ENCODE measurements at regions not wholly inside any gene's neighbourhood (a gene's known extent, or its start where the extent isn't known, plus 50 kb on each side); places are given as distances from the start of the nearest gene placed in this dataset.

- Histone ChIP-seq H3K27me3 (replicated peaks; ENCODE audit: insufficient read depth, low read length) (no peaks in the 10 kb centered on the region), H3F3A (ENCODE audit: insufficient read depth, low read length) (no peaks in the 10 kb centered on the region), H3K36me3 (replicated peaks; ENCODE audit: insufficient read depth, low read length) (no peaks in the 10 kb centered on the region), H3K79me2 (ENCODE audit: low read length) (no peaks in the 10 kb centered on the region), H3K4me3 (ENCODE audit: low read length) (no peak overlapping the region), H3K9ac (ENCODE audit: low read length) (no peak overlapping the region), H4K20me1 (ENCODE audit: insufficient read depth, low read length) (no peaks in the 10 kb centered on the region), H3K4me2 (ENCODE audit: low read depth, low read length) (no peak overlapping the region), H3K27ac (ENCODE audit: low read length) (no peak overlapping the region), H3K9me3 (replicated peaks; ENCODE audit: insufficient read depth, low read length) (no peaks in the 10 kb centered on the region), H2AFZ (ENCODE audit: low read length) (no peak overlapping the region), H3K9me2 (replicated peaks; ENCODE audit: insufficient read depth, low read length) (no peaks in the 10 kb centered on the region), H3K4me1 (ENCODE audit: low read length) (no peaks in the 10 kb centered on the region)
- TF ChIP-seq EZH2phosphoT487 (IDR thresholded peaks at IDR 0.05; ENCODE audit: low read length) (no peak), EZH2 (optimal IDR thresholded peaks at IDR 0.05; ENCODE audit: low read depth, low read length) (no peak), CTCF (IDR thresholded peaks at IDR 0.05; ENCODE audit: low read length) (no peak)
- no peak for DNase-seq
Measured at GRCh38 chr6:145241721-145242120, 493.6 kb downstream of the EPM2A start.

GRCh38 chr6:145244349-145245100 lies 490.8 kb downstream of the EPM2A start:
- TF ChIP-seq EZH2 (optimal IDR thresholded peaks at IDR 0.05; ENCODE audit: low read depth, low read length) (no peak), EZH2phosphoT487 (IDR thresholded peaks at IDR 0.05; ENCODE audit: low read length) (no peak), CTCF (IDR thresholded peaks at IDR 0.05; ENCODE audit: low read length) (no peak)
- Histone ChIP-seq H3K9ac (ENCODE audit: low read length) (no peak overlapping the region), H3F3A (ENCODE audit: insufficient read depth, low read length) (no peaks in the 10 kb centered on the region), H3K36me3 (replicated peaks; ENCODE audit: insufficient read depth, low read length) (no peaks in the 10 kb centered on the region), H4K20me1 (ENCODE audit: insufficient read depth, low read length) (no peaks in the 10 kb centered on the region), H3K27me3 (replicated peaks; ENCODE audit: insufficient read depth, low read length) (no peaks in the 10 kb centered on the region), H3K27ac (ENCODE audit: low read length) (no peak overlapping the region), H3K4me2 (ENCODE audit: low read depth, low read length) (no peak overlapping the region), H3K4me1 (ENCODE audit: low read length) (no peaks in the 10 kb centered on the region), H3K9me2 (replicated peaks; ENCODE audit: insufficient read depth, low read length) (no peaks in the 10 kb centered on the region), H2AFZ (ENCODE audit: low read length) (no peak overlapping the region), H3K4me3 (ENCODE audit: low read length) (no peak overlapping the region), H3K9me3 (replicated peaks; ENCODE audit: insufficient read depth, low read length) (no peaks in the 10 kb centered on the region), H3K79me2 (ENCODE audit: low read length) (no peaks in the 10 kb centered on the region)
- DNase-seq: no peak

GRCh38 chr6:145245119-145245518 lies 490.2 kb downstream of the EPM2A start:
- H3K9ac ChIP-seq (ENCODE audit: low read length): no peak overlapping the region
- no peaks in the 10 kb centered on the region for H3K4me1 ChIP-seq (ENCODE audit: low read length)
- DNase-seq: no peak
- no peak overlapping the region for H3K4me2 ChIP-seq (ENCODE audit: low read depth, low read length)
- H3F3A ChIP-seq (ENCODE audit: insufficient read depth, low read length): no peaks in the 10 kb centered on the region
- no peaks in the 10 kb centered on the region for H3K27me3 ChIP-seq (replicated peaks; ENCODE audit: insufficient read depth, low read length)
- no peak overlapping the region for H3K27ac ChIP-seq (ENCODE audit: low read length)
- no peaks in the 10 kb centered on the region for H3K9me2 ChIP-seq (replicated peaks; ENCODE audit: insufficient read depth, low read length)
- no peak overlapping the region for H3K4me3 ChIP-seq (ENCODE audit: low read length)
- no peaks in the 10 kb centered on the region for H4K20me1 ChIP-seq (ENCODE audit: insufficient read depth, low read length)
- H3K79me2 ChIP-seq (ENCODE audit: low read length): no peaks in the 10 kb centered on the region
- no peak overlapping the region for H2AFZ ChIP-seq (ENCODE audit: low read length)
- no peak for TF ChIP-seq EZH2 (optimal IDR thresholded peaks at IDR 0.05; ENCODE audit: low read depth, low read length)
- H3K9me3 ChIP-seq (replicated peaks; ENCODE audit: insufficient read depth, low read length): no peaks in the 10 kb centered on the region
- no peaks in the 10 kb centered on the region for H3K36me3 ChIP-seq (replicated peaks; ENCODE audit: insufficient read depth, low read length)

- Histone ChIP-seq H3K27ac (ENCODE audit: low read length) (no peak overlapping the region), H3K4me2 (ENCODE audit: low read depth, low read length) (no peak overlapping the region), H3K9me3 (replicated peaks; ENCODE audit: insufficient read depth, low read length) (no peaks in the 10 kb centered on the region), H3K4me1 (ENCODE audit: low read length) (no peaks in the 10 kb centered on the region), H3F3A (ENCODE audit: insufficient read depth, low read length) (no peaks in the 10 kb centered on the region), H3K36me3 (replicated peaks; ENCODE audit: insufficient read depth, low read length) (no peaks in the 10 kb centered on the region), H4K20me1 (ENCODE audit: insufficient read depth, low read length) (no peaks in the 10 kb centered on the region), H3K4me3 (ENCODE audit: low read length) (no peak overlapping the region), H3K9ac (ENCODE audit: low read length) (no peak overlapping the region), H3K79me2 (ENCODE audit: low read length) (no peaks in the 10 kb centered on the region), H3K27me3 (replicated peaks; ENCODE audit: insufficient read depth, low read length) (no peaks in the 10 kb centered on the region), H2AFZ (ENCODE audit: low read length) (no peak overlapping the region), H3K9me2 (replicated peaks; ENCODE audit: insufficient read depth, low read length) (no peaks in the 10 kb centered on the region)
- no peak for TF ChIP-seq CTCF (IDR thresholded peaks at IDR 0.05; ENCODE audit: low read length)
- no peak for TF ChIP-seq EZH2phosphoT487 (IDR thresholded peaks at IDR 0.05; ENCODE audit: low read length)
- TF ChIP-seq EZH2 (optimal IDR thresholded peaks at IDR 0.05; ENCODE audit: low read depth, low read length): no peak
- no peak for DNase-seq
Measured at GRCh38 chr6:145247692-145248419, 487.5 kb downstream of the EPM2A start.
